ENCODE measurements at regions not wholly inside any gene's neighbourhood (a gene's known extent, or its start where the extent isn't known, plus 50 kb on each side); places are given as distances from the start of the nearest gene placed in this dataset.
"Not testable (repeated sequence)": the region's sequence is repeated elsewhere in the genome, so short reads cannot be mapped to it uniquely, and the experiment has no call there.

DNA sequence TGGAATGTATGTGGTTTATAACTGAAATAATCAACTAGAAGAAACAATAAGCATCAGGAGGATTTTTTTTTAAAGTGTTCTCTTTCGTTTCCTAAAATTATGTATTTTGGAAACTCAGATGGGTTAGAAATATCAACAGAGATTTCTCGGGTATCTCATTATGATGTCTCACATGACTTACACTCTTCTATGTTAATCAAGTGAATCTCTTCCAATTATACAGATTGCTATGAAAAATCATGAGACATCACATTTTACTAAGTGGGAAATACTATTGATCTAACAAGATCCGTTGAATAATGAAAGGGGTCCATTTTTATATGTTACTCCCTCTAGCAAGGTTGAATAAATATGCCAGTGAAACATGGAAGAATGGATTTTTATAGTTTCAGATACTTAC, 54.7 kb upstream of the NRIP1 start:
- DNase-seq: no peak

DNA sequence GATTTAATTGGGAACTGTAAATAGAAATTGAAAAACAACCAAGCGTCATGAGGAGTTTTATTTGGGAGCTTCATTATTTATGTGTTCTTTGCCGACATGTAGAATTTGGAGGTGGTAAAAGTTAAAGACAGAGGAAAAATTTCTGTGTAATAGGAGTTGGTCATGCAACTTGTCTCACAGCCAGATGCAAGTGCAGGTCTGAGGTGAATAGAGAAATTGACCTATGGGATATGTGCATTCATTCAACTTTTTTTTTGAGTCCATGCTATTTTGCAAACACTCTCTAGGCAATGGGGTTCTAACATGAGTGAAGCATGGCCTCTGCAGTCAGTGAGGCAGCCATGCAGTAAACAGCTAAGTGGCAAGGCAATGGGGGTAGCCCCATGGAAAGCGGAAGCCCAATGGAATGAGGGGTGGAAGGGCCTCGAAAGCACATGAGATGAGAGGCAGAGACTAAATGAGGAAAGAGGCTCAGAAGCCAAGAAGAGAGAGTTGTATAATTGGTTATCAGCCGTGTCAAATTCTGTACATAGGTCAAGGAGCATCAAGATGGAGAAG, 56.4 kb upstream of the NRIP1 start:
- no peak for DNase-seq

DNA sequence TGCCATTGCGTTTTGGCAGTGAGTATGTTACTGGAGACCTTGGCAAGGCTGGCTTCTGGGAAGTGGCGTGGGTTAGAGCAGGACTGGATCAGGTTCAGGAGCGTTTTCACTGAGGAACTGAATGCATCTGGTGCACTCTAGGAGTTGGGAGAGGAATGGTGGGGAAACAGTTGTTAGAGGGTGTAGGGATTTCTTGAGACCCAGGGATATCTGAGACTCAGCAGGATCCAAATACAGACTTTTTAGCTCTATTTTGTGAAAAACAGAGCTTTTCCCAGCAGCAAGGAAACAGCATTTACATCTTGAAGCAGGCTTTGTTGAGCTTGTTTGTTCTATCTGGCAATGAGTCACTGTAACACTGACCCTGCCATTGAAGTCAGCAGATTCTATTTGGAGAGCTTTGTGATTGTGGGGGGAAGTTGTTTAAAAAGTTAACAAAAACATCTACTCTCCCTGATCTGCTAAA, 56.9 kb upstream of the NRIP1 start:
- DNase-seq: no peak

DNA sequence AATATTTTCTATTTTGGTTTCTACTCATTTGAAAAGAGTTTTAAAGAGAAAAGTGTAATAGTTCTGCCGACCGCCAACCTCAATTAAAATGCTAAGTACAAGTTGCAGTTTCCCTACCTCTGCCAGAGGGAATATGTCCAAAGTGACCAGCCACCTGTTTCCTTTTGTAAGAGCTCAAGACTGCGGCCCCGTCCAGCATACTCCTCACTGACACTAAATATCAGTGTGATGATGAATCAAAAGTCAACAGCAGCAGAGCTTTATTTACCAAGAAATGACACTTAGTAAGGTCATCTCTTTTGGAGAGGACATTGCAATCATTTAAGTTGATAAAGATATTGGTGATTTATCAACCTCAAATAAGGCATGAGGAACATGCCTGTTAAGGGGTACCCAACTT, 57.4 kb upstream of the NRIP1 start:
- no peak for DNase-seq

DNA sequence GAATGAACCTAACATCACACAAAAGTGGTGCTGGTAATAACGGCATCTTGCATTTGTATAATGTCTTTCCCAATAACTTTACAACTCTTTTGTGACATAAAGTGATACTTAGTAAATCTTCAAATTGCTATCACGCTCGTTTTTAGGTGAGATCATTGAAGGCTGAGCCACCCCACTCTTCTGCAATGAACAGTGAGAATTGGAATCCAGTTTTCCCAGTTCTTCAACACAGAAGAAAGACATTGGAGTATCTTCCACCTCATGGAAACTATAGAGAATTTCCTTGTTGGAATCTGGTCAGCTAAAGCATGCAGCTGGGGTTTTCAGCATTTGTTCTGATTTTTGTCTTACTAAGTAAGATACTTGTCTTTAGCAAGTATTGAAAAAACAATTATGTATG, 59.9 kb upstream of the NRIP1 start:
- DNase-seq: no peak

DNA sequence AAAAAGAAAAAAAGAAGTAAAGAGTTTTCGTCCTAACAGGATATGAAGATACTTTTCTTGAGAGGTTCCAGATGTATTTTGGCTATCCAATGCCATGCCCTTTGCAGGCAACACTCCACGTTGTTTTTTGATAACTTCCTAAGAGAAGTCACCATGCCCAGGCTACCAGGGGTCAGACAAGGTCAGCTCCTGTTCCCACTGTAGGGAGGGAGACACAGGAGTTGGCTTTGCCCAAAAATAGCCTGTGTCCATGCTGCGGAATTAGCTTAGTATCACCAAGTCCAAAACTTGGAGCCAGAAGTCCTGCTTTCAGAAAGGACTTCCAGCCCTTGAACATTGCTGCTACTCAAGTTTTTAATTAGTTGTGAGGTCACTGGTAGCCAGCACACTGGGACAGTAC, 62.1 kb upstream of the NRIP1 start:
- no peak for DNase-seq

DNA sequence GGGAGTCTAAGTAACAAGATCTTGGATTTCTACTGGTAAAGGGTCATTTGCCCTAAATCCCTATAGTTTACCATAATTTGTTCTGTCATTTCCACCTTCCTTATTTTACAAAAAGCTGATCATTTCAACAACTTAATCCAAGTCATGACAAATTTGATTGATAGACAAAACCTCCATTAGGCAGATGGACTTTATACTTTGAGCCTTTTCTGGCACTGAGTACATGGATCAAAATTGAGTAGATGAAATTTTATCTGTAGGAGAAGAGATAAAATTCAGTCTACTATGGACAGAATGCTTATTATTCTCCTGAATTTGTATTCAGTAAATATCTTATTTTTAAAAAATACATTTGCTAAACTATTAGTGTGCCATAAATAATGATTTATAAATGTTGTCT, 62.6 kb upstream of the NRIP1 start:
- no peak for DNase-seq

DNA sequence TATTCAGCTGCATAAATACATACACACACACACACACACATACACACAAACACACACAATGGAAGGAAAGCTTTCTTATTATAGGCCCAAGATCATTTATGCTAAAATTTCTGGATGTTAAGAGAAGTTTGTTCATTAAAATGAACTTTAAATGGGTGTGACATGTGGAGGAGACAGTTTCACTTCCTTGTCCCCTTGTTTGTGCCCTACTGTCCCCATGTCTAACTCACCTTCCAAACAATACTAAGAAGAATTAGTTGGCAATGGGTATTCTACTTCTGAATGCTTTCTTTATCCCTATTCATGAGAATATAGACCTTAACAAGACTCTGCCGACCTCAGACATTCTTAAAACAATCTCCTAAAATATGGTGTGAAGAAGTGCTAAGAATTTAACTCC, 63.5 kb upstream of the NRIP1 start:
- DNase-seq: no peak

DNA sequence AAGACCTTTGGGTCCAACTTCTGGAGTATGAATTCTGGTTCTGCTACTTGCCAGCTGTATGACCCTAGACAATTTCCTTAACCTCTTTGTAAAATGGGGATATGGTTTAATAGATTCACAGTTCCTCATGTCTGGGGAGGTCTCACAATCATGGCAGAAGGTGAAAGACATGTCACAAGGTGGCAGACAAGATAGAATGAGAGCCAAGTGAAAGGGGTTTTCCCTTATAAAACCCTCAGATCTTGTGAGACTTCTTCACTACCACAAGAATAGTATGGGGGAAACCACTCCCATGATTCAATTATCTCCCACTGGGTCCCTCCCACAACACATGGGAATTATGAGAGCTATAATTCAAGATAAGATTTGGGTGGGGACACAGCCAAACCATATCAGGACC, 63.9 kb upstream of the NRIP1 start:
- DNase-seq: not testable (repeated sequence)

DNA sequence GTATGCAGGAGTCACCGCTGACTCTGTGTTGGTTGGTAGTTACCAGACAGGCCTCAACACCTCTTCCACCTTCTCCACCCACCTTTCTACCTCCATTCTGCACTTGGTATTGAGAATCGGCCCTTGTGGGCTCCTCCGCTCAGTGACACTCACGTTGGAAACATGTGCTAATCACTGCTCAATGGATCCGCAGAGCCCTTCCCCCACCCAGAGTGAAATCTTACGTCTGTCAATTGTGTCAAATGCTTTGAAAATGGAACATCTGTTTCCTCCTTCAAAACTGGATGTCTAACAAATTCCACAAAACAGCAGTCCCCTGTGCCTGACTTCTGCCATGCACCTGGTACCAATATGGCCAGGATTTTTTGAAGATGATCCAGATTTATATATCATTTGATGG, 65.5 kb upstream of the NRIP1 start:
- no peak for DNase-seq

DNA sequence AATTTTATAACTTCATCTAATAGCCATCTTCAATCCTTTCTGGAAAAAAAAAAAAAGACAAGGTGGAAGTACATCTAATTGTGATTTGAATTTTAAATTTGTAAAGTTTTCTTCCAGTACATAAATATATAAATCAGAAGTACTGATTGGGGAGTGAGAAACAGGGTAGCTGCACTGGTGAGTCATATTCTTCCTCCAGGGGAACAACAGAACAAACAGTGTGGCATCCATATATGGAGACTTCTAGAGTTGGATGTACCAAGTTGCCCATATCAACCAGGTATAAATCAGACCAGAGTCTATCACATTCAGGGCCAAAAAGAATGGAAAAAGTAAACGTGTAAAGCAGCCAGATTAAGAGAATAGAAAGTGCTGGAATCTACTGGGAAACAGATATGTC, 66.0 kb upstream of the NRIP1 start:
- DNase-seq: no peak

DNA sequence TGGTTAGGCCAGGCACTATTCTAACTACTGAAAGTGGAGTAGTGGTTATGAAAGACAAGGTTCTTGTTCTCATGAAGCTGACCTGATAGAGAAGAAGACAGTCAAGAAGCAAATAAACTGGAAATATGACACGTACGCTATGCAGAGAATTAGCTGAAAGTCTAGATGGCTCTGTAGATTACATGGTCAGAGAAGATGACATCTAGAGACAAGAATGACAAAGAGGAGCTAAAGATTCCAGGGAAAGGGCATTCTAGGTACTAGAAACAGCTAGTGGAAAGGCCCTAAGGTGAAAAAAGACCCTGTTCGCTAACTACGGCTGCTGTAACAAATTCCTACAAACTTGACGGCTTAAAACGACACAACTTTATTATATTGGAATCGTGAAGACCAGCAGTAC, 68.0 kb upstream of the NRIP1 start:
- no peak for DNase-seq

DNA sequence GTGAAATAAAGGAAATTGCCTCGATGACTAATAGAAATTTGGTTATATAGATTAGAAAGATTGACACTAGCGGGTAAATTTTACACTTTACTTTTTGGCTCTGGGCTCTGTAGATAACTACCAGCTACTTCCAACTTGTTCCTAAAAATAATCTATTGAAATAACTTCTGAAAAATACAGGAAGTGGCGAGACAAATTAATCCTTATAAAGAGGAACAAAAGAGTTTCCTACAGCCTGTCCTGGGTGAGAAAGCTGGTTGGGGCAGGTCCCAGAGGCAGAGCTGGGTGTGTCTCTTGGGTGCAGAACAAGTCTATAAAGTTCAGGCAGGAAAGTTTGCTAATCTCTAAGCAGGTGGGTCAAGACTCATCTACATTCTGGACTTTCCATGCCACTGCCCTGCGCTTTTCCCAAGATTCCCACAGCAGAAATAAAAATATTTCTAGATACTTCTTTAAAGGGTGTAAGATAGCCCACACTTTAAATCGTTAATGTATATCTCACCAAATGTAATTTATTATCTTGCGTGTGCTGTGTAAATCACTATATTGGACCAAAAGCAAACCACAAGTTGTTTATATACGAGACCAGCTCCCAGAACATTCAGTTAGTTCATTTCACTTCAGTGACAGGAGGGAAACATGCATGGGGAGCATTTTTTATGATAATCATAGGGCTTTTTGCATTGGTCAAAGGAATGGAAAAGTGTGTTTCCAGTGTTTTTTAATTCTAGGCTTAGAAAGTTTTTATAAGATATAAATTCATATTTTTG, 70.1 kb upstream of the NRIP1 start:
- DNase-seq: no peak

DNA sequence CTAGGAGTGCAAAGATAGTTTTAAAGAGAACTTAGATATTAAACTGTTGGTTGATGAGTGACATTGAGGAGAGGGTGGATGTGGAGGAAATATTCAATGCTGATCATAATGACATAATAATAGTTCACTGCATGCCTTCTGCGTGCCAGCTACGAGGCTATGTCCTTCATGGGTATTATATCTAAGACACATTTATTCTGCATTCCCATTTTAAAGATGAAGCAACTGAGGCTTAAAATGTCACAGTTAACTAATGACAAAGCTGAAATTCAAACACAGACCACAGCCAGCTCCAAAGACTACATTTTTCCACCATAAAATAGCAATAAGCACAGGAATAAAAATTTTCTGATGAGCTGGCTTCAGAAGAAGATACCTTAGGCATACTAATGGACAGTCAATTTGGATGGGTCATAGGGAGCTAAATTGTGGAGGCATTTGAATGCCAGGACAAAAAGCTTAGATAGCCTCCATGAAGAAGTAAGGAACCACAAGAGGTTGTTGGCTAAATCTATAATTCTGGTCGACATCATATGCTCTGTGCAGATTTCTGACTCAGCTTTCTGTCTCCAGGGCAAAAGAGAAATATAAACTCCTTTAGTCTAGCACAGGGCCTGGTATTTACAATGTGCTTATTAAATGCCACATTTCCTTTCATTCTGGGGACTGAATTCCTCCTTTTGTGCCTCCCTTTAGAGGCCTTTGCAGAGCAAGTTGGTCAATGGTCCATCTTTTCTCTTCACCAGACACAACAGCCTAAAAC, 71.2 kb upstream of the NRIP1 start:
- no peak for DNase-seq

DNA sequence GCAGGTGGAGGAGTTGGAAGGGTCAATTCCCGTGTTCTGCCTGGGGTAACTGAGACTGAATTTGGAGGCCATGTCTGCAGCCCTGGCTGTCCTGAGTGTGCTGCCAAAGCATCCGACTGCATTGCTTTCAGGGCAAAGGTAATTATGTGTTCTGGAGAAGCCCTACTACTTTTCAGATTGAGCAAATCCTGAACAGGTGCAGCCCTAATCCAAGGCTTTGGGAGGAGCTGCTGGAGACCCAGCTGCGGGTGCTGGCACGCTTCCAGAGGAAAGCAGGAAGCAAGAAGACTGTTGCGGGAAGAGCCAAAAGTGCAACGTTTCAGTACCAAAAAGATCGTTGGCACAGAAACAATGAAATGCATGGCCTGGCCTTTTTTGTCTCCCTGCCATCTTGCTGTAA, 73.7 kb upstream of the NRIP1 start:
- no peak for DNase-seq

DNA sequence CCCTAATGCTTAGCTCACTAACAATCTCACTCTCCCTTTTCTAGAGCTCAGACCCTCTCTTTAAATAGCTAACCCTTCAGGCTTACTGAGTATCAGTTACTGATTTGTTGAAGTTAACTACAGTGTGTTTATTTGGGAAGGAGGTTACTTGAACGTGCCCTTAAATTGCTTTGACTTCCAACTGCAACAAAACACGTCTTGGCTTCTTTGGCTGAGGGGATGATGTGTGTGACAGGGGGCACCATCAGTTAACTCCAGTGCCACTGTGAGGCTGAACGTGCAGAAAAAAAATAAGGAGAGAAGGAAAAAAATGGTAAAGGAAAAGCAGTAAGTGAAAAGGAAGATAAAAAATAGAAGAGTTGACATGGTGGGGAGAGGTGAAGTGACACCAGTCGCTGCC, 75.1 kb upstream of the NRIP1 start:
- no peak for DNase-seq

DNA sequence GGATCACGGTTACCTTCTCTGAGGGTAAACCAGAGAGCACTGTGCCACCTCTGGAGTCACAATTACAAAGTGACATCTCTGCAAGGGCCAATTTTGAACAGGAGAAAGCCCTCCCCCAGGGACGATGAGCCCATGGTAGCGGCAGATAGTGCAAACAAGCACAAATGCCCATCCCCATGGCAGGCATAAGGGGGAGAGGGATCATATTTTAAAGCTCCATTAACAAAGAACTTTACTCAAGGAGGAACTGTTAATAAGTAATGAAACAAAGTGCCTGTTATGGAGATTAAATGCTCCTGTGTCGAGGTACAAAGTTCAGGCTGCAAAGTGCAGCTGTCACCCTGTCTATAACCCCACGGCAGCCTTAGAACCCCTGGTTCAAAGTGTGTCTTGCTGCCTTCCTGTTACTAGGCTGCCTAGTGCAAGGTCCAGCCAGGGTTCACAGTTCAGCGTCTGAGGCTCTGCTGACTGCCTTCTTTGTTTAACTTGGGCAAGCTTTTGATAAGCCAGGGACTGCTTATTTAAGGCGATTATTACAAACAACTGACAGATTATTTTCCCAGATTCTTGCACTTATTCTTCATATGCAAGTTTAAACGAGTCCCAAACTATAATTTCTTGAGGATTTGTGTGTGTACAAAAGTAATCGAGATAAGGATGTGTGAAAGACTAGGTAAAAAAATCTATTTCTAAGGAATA, 75.7 kb upstream of the NRIP1 start:
- no peak for DNase-seq

DNA sequence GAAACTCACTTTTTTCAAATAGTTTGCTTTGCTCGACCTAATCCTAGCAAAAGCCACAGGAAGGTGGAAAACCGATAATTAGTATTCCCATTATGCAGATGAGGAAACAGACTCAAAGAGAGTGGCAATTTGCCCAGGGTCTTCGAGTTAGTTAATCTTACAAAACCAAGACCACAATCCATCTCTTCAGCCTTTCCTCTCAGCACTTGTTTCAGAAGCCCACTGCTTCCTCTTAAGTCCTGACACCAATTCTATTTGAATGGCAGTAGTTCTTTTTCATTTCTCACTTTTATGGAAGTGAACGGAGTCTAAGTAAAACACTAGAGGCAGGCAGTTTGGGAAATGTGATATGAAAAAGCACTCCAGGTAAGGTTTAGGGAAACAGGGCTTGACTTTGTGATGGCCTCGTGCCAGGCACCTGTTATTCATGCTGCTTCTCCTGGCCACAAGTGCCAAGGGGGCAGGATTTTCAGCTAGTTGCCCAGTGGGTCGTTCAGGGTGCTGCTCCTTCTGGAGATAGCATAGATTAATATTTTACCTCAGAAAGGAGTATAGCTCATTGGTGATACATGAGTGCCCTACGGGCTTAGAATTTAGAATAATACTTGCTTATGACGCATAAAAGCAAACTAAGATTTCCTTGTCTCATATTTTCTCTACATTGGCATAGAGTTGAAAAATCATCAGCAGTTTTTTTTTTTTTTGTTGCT, 76.6 kb upstream of the NRIP1 start:
- no peak for DNase-seq

DNA sequence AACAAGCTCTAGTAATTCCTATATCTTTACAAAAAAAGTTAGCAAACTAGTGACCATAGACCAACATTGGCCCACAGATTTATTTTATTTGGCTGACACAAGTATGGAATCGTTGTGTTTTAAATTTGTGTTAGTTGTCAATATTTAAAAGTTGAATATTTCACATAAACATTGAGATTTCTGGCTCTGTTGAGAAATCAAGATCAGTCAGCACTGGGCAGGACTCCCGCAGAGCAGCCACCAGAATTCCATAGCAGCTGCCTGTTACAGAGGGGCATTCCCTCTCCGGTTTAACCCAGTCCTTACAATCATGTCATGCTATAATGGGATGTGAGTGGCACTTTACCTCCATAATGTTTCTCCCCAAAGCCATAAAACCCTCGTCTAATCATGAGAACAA, 79.2 kb upstream of the NRIP1 start:
- DNase-seq: no peak

DNA sequence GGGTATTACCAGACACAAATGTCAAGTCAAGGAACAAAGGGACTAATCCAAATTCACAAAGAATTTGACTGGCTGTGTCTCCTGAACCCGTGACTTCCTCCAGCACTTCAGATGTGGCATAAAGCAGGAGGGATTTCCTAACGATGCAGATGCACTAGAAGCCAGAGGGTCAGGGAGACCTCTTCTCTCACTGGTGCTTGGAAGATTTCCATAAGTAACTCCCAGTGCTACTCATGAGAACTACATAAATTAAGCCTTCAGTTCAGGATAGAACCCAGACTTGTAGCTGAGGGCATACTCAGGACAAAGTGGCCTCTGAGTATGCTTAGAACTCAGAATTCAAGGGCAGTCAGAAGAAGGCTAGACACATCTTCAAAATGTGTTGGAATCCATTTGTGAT, 83.6 kb upstream of the NRIP1 start:
- no peak for DNase-seq

DNA sequence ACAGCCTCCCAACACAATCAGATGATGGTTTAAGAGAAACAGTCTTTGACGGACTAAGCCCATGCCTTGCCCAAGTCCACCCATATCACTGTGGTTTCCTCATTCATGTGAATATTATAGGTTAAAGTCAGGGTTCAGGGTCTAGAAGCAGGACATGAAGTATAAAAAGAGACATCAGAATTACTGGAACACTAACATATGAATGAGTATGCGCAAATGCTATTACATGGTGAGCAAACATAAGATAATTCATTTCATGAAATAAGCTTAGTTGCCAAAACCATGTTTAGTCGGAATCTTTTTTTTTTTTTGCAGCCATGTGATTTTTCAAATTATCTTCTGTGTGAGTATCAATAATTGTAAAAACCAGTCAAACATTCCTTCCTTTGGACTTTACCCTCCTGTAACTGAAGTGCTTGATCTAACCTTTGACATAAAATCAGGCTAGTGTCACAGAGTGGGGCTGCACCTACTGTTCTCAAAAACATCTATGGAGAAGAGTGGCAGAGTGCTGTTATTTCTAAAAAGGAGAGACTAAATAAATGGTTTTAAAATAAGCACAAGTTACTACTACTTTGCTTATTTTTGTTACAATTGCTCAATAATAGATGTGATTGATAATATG, 84.9 kb upstream of the NRIP1 start:
- no peak for DNase-seq

DNA sequence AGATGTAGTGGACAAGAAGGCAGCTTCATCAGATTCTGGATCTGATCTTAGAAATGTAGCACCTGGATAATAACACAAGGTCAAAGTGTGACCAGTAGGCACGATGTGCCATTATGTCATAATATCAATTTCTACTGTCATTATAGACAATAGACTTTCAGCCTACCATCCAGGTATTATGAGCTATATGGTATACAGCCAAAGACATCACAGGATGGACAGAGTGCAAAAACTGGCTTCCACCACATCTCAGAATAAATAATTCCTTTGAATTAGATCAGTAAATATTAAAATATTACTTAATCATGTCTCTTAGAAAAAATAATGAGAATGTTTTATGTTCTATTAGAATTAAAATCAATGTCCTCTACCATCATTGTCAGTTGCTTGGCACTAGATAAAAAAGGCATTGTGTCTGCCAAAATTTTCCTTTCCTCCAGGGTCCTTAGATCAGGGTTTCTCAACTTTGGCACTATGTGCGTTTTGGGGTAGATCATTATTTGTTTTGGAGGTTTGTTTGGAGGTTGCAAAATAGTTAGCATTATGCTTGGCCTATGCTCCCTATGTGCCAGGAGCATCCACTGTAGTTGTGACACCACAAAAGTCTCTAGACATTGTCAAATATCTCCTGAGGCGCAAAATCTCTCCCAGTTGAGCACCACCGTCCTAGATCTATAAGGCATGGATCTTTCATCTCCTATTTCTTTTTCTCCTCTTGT, 86.7 kb upstream of the NRIP1 start:
- DNase-seq: no peak
